ENCODE measurements at regions not wholly inside any gene's neighbourhood (a gene's known extent, or its start where the extent isn't known, plus 50 kb on each side); places are given as distances from the start of the nearest gene placed in this dataset.

DNA sequence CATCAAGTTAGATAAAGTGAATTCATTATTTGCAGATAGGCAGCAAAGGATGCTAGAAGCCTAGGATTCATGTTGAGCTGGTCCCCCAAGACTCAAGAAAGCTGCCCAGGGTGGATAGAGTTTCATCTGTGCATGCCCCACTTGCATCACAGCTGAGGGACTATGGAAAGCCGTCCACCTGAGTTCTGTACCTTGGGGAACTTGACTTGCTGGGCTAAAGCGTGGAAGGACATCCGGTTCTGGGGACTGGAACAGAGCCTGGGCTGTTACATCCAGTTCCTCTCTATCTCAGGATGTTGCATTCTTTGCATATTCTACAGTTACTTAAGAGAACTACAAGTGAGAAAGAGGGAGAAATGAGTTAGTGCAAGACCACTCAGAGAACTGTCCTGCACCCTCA, 458.4 kb downstream of the SHISA9 start:
- Histone ChIP-seq H3K4me2 (ENCODE audit: insufficient read depth, low read length) (no peak overlapping the region), H3K4me1 (ENCODE audit: insufficient read depth, low read length) (no peaks in the 10 kb centered on the region), H4K20me1 (ENCODE audit: insufficient read depth, low read length) (no peaks in the 10 kb centered on the region), H3K27ac (ENCODE audit: low read length) (no peak overlapping the region), H2AFZ (ENCODE audit: low read depth, low read length) (no peak overlapping the region), H3K36me3 (ENCODE audit: insufficient read depth, low read length) (no peaks in the 10 kb centered on the region), H3K79me2 (ENCODE audit: insufficient read depth, low read length) (no peaks in the 10 kb centered on the region), H3K9me3 (ENCODE audit: insufficient read depth, low read length, severe bottlenecking) (no peaks in the 10 kb centered on the region), H3K4me3 (ENCODE audit: low read depth in 1 of 2, low read length in 2 of 2) (no peak overlapping the region), H3K27me3 (ENCODE audit: insufficient read depth, low read length, poor library complexity) (no peaks in the 10 kb centered on the region), H3K9ac (ENCODE audit: low read depth, low read length) (no peak overlapping the region)
- ATAC-seq (ENCODE audit: insufficient read depth, low read depth) (no peak), DNase-seq (no peak)
- no peak for TF ChIP-seq EZH2 (IDR thresholded peaks at IDR 0.05; ENCODE audit: borderline replicate concordance, low read depth, low read length, severe bottlenecking)
- TF ChIP-seq, protein P1, sequence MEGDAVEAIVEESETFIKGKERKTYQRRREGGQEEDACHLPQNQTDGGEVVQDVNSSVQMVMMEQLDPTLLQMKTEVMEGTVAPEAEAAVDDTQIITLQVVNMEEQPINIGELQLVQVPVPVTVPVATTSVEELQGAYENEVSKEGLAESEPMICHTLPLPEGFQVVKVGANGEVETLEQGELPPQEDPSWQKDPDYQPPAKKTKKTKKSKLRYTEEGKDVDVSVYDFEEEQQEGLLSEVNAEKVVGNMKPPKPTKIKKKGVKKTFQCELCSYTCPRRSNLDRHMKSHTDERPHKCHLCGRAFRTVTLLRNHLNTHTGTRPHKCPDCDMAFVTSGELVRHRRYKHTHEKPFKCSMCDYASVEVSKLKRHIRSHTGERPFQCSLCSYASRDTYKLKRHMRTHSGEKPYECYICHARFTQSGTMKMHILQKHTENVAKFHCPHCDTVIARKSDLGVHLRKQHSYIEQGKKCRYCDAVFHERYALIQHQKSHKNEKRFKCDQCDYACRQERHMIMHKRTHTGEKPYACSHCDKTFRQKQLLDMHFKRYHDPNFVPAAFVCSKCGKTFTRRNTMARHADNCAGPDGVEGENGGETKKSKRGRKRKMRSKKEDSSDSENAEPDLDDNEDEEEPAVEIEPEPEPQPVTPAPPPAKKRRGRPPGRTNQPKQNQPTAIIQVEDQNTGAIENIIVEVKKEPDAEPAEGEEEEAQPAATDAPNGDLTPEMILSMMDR (IDR thresholded peaks at IDR 0.05; ENCODE audit: borderline replicate concordance, extremely low read depth, low read length, poor library complexity, severe bottlenecking), result no peak

DNA sequence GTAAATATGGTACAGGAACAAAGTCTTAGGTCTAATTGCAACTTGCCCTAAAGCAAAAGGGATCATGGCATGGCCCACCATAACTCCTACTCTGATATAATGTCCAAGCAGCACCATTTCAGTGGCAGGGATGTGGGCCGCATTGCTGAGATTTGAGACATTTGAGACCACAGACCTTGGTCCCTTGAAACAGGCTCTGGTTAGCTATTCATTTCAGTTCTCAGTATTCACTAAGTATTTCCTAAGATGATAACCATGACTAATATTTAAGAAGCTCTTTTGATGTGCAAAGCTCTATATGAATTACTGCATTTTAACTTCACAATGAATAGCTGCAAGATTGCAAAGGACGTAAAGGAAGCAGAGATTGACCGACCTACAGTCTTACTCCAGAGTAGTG, 471.0 kb downstream of the SHISA9 start:
- no peak overlapping the region for H3K4me2 ChIP-seq (ENCODE audit: insufficient read depth, low read length)
- no peaks in the 10 kb centered on the region for H3K36me3 ChIP-seq (ENCODE audit: insufficient read depth, low read length)
- H4K20me1 ChIP-seq (ENCODE audit: insufficient read depth, low read length), result no peaks in the 10 kb centered on the region
- H3K4me3 ChIP-seq (ENCODE audit: low read depth in 1 of 2, low read length in 2 of 2), result no peak overlapping the region
- no peak overlapping the region for H2AFZ ChIP-seq (ENCODE audit: low read depth, low read length)
- no peak overlapping the region for H3K9ac ChIP-seq (ENCODE audit: low read depth, low read length)
- no peaks in the 10 kb centered on the region for H3K27me3 ChIP-seq (ENCODE audit: insufficient read depth, low read length, poor library complexity)
- H3K79me2 ChIP-seq (ENCODE audit: insufficient read depth, low read length), result no peaks in the 10 kb centered on the region
- H3K4me1 ChIP-seq (ENCODE audit: insufficient read depth, low read length), result no peaks in the 10 kb centered on the region
- no peaks in the 10 kb centered on the region for H3K9me3 ChIP-seq (ENCODE audit: insufficient read depth, low read length, severe bottlenecking)
- DNase-seq (no peak), ATAC-seq (ENCODE audit: insufficient read depth, low read depth) (no peak)
- no peak overlapping the region for H3K27ac ChIP-seq (ENCODE audit: low read length)
- TF ChIP-seq EZH2 (IDR thresholded peaks at IDR 0.05; ENCODE audit: borderline replicate concordance, low read depth, low read length, severe bottlenecking), result no peak
- TF ChIP-seq, protein P1 (IDR thresholded peaks at IDR 0.05; ENCODE audit: borderline replicate concordance, extremely low read depth, low read length, poor library complexity, severe bottlenecking), result no peak

GRCh38 chr16:13376174-13376573, 474.8 kb downstream of the SHISA9 start:
- no peaks in the 10 kb centered on the region for H4K20me1 ChIP-seq (ENCODE audit: insufficient read depth, low read length)
- H3K9ac ChIP-seq (ENCODE audit: low read depth, low read length), result no peak overlapping the region
- DNase-seq (no peak), ATAC-seq (ENCODE audit: insufficient read depth, low read depth) (no peak)
- no peak overlapping the region for H3K27ac ChIP-seq (ENCODE audit: low read length)
- H3K79me2 ChIP-seq (ENCODE audit: insufficient read depth, low read length), result no peaks in the 10 kb centered on the region
- H3K4me1 ChIP-seq (ENCODE audit: insufficient read depth, low read length), result no peaks in the 10 kb centered on the region
- H3K9me3 ChIP-seq (ENCODE audit: insufficient read depth, low read length, severe bottlenecking), result no peaks in the 10 kb centered on the region
- H3K4me3 ChIP-seq (ENCODE audit: low read depth in 1 of 2, low read length in 2 of 2), result no peak overlapping the region
- no peak overlapping the region for H3K4me2 ChIP-seq (ENCODE audit: insufficient read depth, low read length)
- no peaks in the 10 kb centered on the region for H3K27me3 ChIP-seq (ENCODE audit: insufficient read depth, low read length, poor library complexity)
- no peaks in the 10 kb centered on the region for H3K36me3 ChIP-seq (ENCODE audit: insufficient read depth, low read length)
- H2AFZ ChIP-seq (ENCODE audit: low read depth, low read length), result no peak overlapping the region
- TF ChIP-seq, protein P1 (IDR thresholded peaks at IDR 0.05; ENCODE audit: borderline replicate concordance, extremely low read depth, low read length, poor library complexity, severe bottlenecking), result no peak
- no peak for TF ChIP-seq EZH2 (IDR thresholded peaks at IDR 0.05; ENCODE audit: borderline replicate concordance, low read depth, low read length, severe bottlenecking)

DNA sequence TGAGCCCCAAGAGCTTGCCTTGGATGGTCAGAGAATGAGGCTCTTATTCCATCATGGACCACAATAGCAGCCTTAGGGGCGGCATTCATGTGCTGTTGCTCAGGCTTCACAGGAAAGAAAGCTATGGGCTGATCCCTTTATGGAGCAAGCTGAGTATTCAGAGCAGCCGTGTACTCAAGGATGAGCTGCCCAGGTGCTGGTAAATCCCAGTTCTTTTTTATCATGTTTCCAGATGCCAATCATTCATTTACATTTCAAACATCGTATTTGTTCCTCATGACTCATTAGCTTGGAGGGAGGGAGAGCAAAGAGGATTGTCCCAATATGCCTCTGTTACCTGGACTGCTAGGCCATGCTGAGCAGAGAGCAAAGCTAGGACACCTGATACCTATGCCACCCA, 475.7 kb downstream of the SHISA9 start:
- H3K4me1 ChIP-seq (ENCODE audit: insufficient read depth, low read length), result no peaks in the 10 kb centered on the region
- H3K9me3 ChIP-seq (ENCODE audit: insufficient read depth, low read length, severe bottlenecking), result no peaks in the 10 kb centered on the region
- no peaks in the 10 kb centered on the region for H3K79me2 ChIP-seq (ENCODE audit: insufficient read depth, low read length)
- DNase-seq (no peak), ATAC-seq (ENCODE audit: insufficient read depth, low read depth) (no peak)
- H3K27me3 ChIP-seq (ENCODE audit: insufficient read depth, low read length, poor library complexity), result no peaks in the 10 kb centered on the region
- H2AFZ ChIP-seq (ENCODE audit: low read depth, low read length), result no peak overlapping the region
- no peak overlapping the region for H3K4me3 ChIP-seq (ENCODE audit: low read depth in 1 of 2, low read length in 2 of 2)
- no peak overlapping the region for H3K4me2 ChIP-seq (ENCODE audit: insufficient read depth, low read length)
- H3K36me3 ChIP-seq (ENCODE audit: insufficient read depth, low read length), result no peaks in the 10 kb centered on the region
- no peaks in the 10 kb centered on the region for H4K20me1 ChIP-seq (ENCODE audit: insufficient read depth, low read length)
- TF ChIP-seq, protein P1 (IDR thresholded peaks at IDR 0.05; ENCODE audit: borderline replicate concordance, extremely low read depth, low read length, poor library complexity, severe bottlenecking), result no peak
- no peak for TF ChIP-seq EZH2 (IDR thresholded peaks at IDR 0.05; ENCODE audit: borderline replicate concordance, low read depth, low read length, severe bottlenecking)
- no peak overlapping the region for H3K9ac ChIP-seq (ENCODE audit: low read depth, low read length)
- H3K27ac ChIP-seq (ENCODE audit: low read length), result no peak overlapping the region
